ENCODE measurements at regions not wholly inside any gene's neighbourhood (a gene's known extent, or its start where the extent isn't known, plus 50 kb on each side); places are given as distances from the start of the nearest gene placed in this dataset.

- no peak for DNase-seq
Observed at GRCh38 chr4:3704669-3705068, 61.5 kb upstream of the ADRA2C start.

- DNase-seq: no peak
Observed at GRCh38 chr4:3703677-3704521, 62.3 kb upstream of the ADRA2C start.

GRCh38 chr4:3703343-3703676, 62.9 kb upstream of the ADRA2C start:
- no peak for DNase-seq

- DNase-seq: no peak
Observed at GRCh38 chr4:3702561-3703221, 63.5 kb upstream of the ADRA2C start.

- no peak for DNase-seq
Observed at GRCh38 chr4:3701736-3702560, 64.2 kb upstream of the ADRA2C start.

- no peak for DNase-seq
Observed at GRCh38 chr4:3701271-3701734, 64.9 kb upstream of the ADRA2C start.

- no peak for DNase-seq
Observed at GRCh38 chr4:3700736-3701135, 65.4 kb upstream of the ADRA2C start.

GRCh38 chr4:3700223-3700622, 66.0 kb upstream of the ADRA2C start:
- no peak for DNase-seq

GRCh38 chr4:3699678-3700077, 66.5 kb upstream of the ADRA2C start:
- no peak for DNase-seq

- no peak for DNase-seq
Observed at GRCh38 chr4:3699261-3699660, 66.9 kb upstream of the ADRA2C start.

- DNase-seq: no peak
Observed at GRCh38 chr4:3697033-3697432, 69.2 kb upstream of the ADRA2C start.

- no peak for DNase-seq
Observed at GRCh38 chr4:3690551-3691152, 75.5 kb upstream of the ADRA2C start.

- no peak for DNase-seq
Observed at GRCh38 chr4:3689576-3690550, 76.3 kb upstream of the ADRA2C start.

- DNase-seq: no peak
Observed at GRCh38 chr4:3689006-3689405, 77.2 kb upstream of the ADRA2C start.

- DNase-seq: no peak
Observed at GRCh38 chr4:3688018-3688998, 77.9 kb upstream of the ADRA2C start.

- DNase-seq: no peak
Observed at GRCh38 chr4:3687538-3687937, 78.6 kb upstream of the ADRA2C start.

GRCh38 chr4:3686753-3687152, 79.4 kb upstream of the ADRA2C start:
- DNase-seq: no peak

- no peak for DNase-seq
Observed at GRCh38 chr4:3685081-3685645, 81.0 kb upstream of the ADRA2C start.

GRCh38 chr4:3684546-3684945, 81.6 kb upstream of the ADRA2C start:
- DNase-seq: no peak

GRCh38 chr4:3683744-3684421, 82.3 kb upstream of the ADRA2C start:
- DNase-seq: no peak

Measured in stimulated activated CD4-positive, alpha-beta T cell treated with anti-CD3 and anti-CD28 coated beads, Interleukin-4, amount 100 ng/mL, for 4 hours (primary cell).